ENCODE measurements at regions not wholly inside any gene's neighbourhood (a gene's known extent, or its start where the extent isn't known, plus 50 kb on each side); places are given as distances from the start of the nearest gene placed in this dataset.

DNA sequence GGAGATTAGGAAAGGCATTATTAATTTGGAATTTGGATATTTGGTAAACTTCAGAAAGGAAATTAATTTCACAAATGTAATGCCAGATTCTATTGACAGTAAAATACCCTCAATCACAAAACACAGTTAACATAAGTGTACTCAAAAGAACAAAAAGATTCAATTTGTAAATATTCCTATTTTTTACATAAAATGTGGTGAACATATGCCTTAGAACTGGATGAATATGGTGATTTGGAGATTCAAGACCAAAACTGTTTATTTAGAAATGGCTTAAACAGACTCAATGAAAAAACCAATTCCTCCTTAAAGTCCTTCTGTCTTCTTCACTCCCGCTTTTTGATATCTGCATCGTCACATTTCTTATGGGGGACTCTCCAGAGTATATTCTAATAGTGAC is 417.6 kb upstream of the TENM3 start:
- Histone ChIP-seq H3K27ac (ENCODE audit: low read depth, low read length) (no peak overlapping the region), H3K18ac (ENCODE audit: low read length) (no peak overlapping the region), H4K5ac (ENCODE audit: low read length) (no peak overlapping the region), H3K4me2 (ENCODE audit: low read length) (no peak overlapping the region), H2AK5ac (ENCODE audit: low read length) (no peak overlapping the region), H3K79me2 (ENCODE audit: control insufficient read depth, insufficient read depth, low read length) (no peaks in the 10 kb centered on the region), H3K27me3 (ENCODE audit: insufficient read depth, low read length, poor library complexity) (no peaks in the 10 kb centered on the region), H3K4me1 (ENCODE audit: control insufficient read depth, low read depth, low read length) (peaks cover 5% of the 10 kb centered on the region), H3K56ac (ENCODE audit: low read length) (no peak overlapping the region), H3K23ac (ENCODE audit: low read length) (no peak overlapping the region), H2BK120ac (ENCODE audit: low read depth, low read length) (no peak overlapping the region), H3K4ac (ENCODE audit: low read depth, low read length) (no peak overlapping the region), H3K4me3 (ENCODE audit: low read length) (no peak overlapping the region), H3K36me3 (ENCODE audit: control insufficient read depth, insufficient read depth, low read length) (no peaks in the 10 kb centered on the region), H3K79me1 (ENCODE audit: low read length) (no peaks in the 10 kb centered on the region), H2BK15ac (replicated peaks; ENCODE audit: low read depth) (no peak overlapping the region), H4K8ac (ENCODE audit: low read depth, low read length) (no peak overlapping the region), H2BK5ac (ENCODE audit: low read length) (no peak overlapping the region), H3K9ac (ENCODE audit: low read length) (no peak overlapping the region)
- WGBS (ENCODE audit: extremely low coverage, insufficient coverage, low lambda C conversion rate): no CpG with 5 or more reads among the region's 2 CpGs
- no peak for DNase-seq

DNA sequence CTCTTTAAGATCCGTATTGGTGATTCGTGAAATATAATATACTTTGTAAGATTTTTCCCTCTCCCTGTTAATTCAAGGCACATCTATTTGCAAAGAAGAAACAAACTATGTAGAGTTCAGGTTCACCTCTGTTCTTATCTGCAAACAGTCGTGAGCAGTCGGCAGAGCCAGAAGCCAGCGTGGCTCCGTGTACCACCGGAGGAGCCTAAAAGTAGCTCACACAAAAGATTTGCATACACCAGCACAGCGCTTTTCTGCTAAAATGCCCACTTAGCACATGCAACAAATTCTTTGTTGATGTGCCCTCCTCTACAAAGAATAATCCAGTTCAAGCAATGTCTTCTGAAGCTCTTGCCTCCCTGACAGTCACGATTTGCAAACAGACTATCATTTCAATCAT is 416.0 kb upstream of the TENM3 start:
- Histone ChIP-seq H2AK5ac (ENCODE audit: low read length) (no peak overlapping the region), H2BK15ac (replicated peaks; ENCODE audit: low read depth) (no peak overlapping the region), H3K23ac (ENCODE audit: low read length) (no peak overlapping the region)

GRCh38 chr4:181830404-181831035 is 412.7 kb upstream of the TENM3 start:
- H3K18ac ChIP-seq (ENCODE audit: low read length): no peak overlapping the region
- no peak overlapping the region for H3K4me2 ChIP-seq (ENCODE audit: low read length)
- H3K4ac ChIP-seq (ENCODE audit: low read depth, low read length): no peak overlapping the region
- no peak overlapping the region for H3K56ac ChIP-seq (ENCODE audit: low read length)
- H2AK5ac ChIP-seq (ENCODE audit: low read length): no peak overlapping the region
- H3K27me3 ChIP-seq (ENCODE audit: insufficient read depth, low read length, poor library complexity): no peaks in the 10 kb centered on the region
- H3K23ac ChIP-seq (ENCODE audit: low read length): no peak overlapping the region
- DNase-seq: no peak
- no peak overlapping the region for H3K9ac ChIP-seq (ENCODE audit: low read length)
- H2BK5ac ChIP-seq (ENCODE audit: low read length): no peak overlapping the region
- no peaks in the 10 kb centered on the region for H3K36me3 ChIP-seq (ENCODE audit: control insufficient read depth, insufficient read depth, low read length)
- WGBS (ENCODE audit: extremely low coverage, insufficient coverage, low lambda C conversion rate): 100% methylated on average over 1 of the region's 6 CpGs
- no peak overlapping the region for H3K4me3 ChIP-seq (ENCODE audit: low read length)
- no peak overlapping the region for H4K5ac ChIP-seq (ENCODE audit: low read length)
- no peak overlapping the region for H3K27ac ChIP-seq (ENCODE audit: low read depth, low read length)
- no peaks in the 10 kb centered on the region for H3K79me2 ChIP-seq (ENCODE audit: control insufficient read depth, insufficient read depth, low read length)
- no peak overlapping the region for H2BK15ac ChIP-seq (replicated peaks; ENCODE audit: low read depth)
- no peak overlapping the region for H4K8ac ChIP-seq (ENCODE audit: low read depth, low read length)
- H3K79me1 ChIP-seq (ENCODE audit: low read length): no peaks in the 10 kb centered on the region
- H2BK120ac ChIP-seq (ENCODE audit: low read depth, low read length): no peak overlapping the region
- peaks cover 4% of the 10 kb centered on the region for H3K4me1 ChIP-seq (ENCODE audit: control insufficient read depth, low read depth, low read length)

More for the DNA sequence above, 416.0 kb upstream of the TENM3 start:
- no CpG with 5 or more reads among the region's 9 CpGs for WGBS (ENCODE audit: extremely low coverage, insufficient coverage, low lambda C conversion rate)
- Histone ChIP-seq H3K27me3 (ENCODE audit: insufficient read depth, low read length, poor library complexity) (no peaks in the 10 kb centered on the region), H3K27ac (ENCODE audit: low read depth, low read length) (peak overlapping the region; percentile 1), H4K8ac (ENCODE audit: low read depth, low read length) (no peak overlapping the region), H3K79me1 (ENCODE audit: low read length) (no peaks in the 10 kb centered on the region), H3K79me2 (ENCODE audit: control insufficient read depth, insufficient read depth, low read length) (no peaks in the 10 kb centered on the region), H3K36me3 (ENCODE audit: control insufficient read depth, insufficient read depth, low read length) (no peaks in the 10 kb centered on the region), H4K5ac (ENCODE audit: low read length) (no peak overlapping the region), H3K4ac (ENCODE audit: low read depth, low read length) (no peak overlapping the region), H3K4me2 (ENCODE audit: low read length) (no peak overlapping the region), H3K4me1 (ENCODE audit: control insufficient read depth, low read depth, low read length) (peaks cover 4% of the 10 kb centered on the region), H2BK120ac (ENCODE audit: low read depth, low read length) (no peak overlapping the region), H2BK5ac (ENCODE audit: low read length) (peak overlapping the region; percentile 6), H3K18ac (ENCODE audit: low read length) (no peak overlapping the region), H3K4me3 (ENCODE audit: low read length) (no peak overlapping the region), H3K56ac (ENCODE audit: low read length) (peak overlapping the region; percentile 1), H3K9ac (ENCODE audit: low read length) (no peak overlapping the region)
- no peak for DNase-seq

DNA sequence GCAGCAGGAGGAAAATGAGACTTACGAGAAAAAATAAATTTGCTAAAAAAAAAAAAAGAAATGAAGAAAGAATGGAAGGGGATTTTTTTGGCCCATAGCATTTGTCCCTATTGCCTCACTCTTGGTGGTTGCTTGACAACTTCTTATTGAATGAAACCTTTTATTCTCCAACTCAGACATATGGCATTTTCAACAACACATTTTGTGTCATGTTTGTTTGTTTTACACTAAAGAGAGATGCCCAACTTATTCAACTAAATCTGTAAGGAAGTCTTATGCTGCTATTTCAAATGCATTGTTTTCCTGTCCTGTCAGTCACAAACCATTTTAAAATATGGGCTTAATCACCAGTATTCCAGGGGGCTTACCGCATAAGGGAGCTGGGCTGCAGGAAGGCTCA is 409.1 kb upstream of the TENM3 start:
- no peaks in the 10 kb centered on the region for H3K4me1 ChIP-seq (ENCODE audit: control insufficient read depth, low read depth, low read length)
- H3K4me3 ChIP-seq (ENCODE audit: low read length): no peak overlapping the region
- H3K4ac ChIP-seq (ENCODE audit: low read depth, low read length): no peak overlapping the region
- H4K8ac ChIP-seq (ENCODE audit: low read depth, low read length): no peak overlapping the region
- H3K36me3 ChIP-seq (ENCODE audit: control insufficient read depth, insufficient read depth, low read length): no peaks in the 10 kb centered on the region
- WGBS (ENCODE audit: extremely low coverage, insufficient coverage, low lambda C conversion rate): no CpG with 5 or more reads among the region's 2 CpGs
- H3K23ac ChIP-seq (ENCODE audit: low read length): no peak overlapping the region
- no peak overlapping the region for H2BK5ac ChIP-seq (ENCODE audit: low read length)
- no peak overlapping the region for H2BK15ac ChIP-seq (replicated peaks; ENCODE audit: low read depth)
- H3K27me3 ChIP-seq (ENCODE audit: insufficient read depth, low read length, poor library complexity): no peaks in the 10 kb centered on the region
- no peak for DNase-seq
- no peak overlapping the region for H2BK120ac ChIP-seq (ENCODE audit: low read depth, low read length)
- no peaks in the 10 kb centered on the region for H3K79me2 ChIP-seq (ENCODE audit: control insufficient read depth, insufficient read depth, low read length)
- no peaks in the 10 kb centered on the region for H3K79me1 ChIP-seq (ENCODE audit: low read length)
- H3K4me2 ChIP-seq (ENCODE audit: low read length): no peak overlapping the region
- no peak overlapping the region for H2AK5ac ChIP-seq (ENCODE audit: low read length)
- H3K27ac ChIP-seq (ENCODE audit: low read depth, low read length): no peak overlapping the region
- no peak overlapping the region for H3K9ac ChIP-seq (ENCODE audit: low read length)
- no peak overlapping the region for H3K56ac ChIP-seq (ENCODE audit: low read length)
- no peak overlapping the region for H3K18ac ChIP-seq (ENCODE audit: low read length)
- no peak overlapping the region for H4K5ac ChIP-seq (ENCODE audit: low read length)

DNA sequence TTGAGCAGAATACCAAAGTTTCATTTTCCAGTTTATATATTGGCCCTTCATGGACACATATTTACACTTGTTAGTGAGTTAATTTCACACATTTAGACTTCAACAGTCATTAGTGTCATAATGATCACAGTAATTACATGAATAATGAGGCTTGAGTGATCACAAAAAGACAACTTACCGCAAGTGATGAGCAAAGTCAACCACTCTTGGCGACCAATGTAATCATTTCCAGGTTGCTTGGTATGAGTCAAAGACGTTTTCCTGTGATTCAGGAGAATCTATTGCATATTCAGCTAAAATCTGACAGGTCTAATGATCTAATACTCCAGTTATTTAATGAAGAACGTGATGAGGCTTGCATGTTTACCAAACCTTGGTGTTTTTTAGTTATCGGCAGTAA is 407.9 kb upstream of the TENM3 start:
- H3K79me2 ChIP-seq (ENCODE audit: control insufficient read depth, insufficient read depth, low read length): no peaks in the 10 kb centered on the region
- H3K9ac ChIP-seq (ENCODE audit: low read length): no peak overlapping the region
- H3K36me3 ChIP-seq (ENCODE audit: control insufficient read depth, insufficient read depth, low read length): no peaks in the 10 kb centered on the region
- H3K4me1 ChIP-seq (ENCODE audit: control insufficient read depth, low read depth, low read length): no peaks in the 10 kb centered on the region
- no peak overlapping the region for H4K5ac ChIP-seq (ENCODE audit: low read length)
- H2BK120ac ChIP-seq (ENCODE audit: low read depth, low read length): no peak overlapping the region
- H3K4ac ChIP-seq (ENCODE audit: low read depth, low read length): no peak overlapping the region
- no peak overlapping the region for H3K4me3 ChIP-seq (ENCODE audit: low read length)
- no CpG with 5 or more reads among the region's 5 CpGs for WGBS (ENCODE audit: extremely low coverage, insufficient coverage, low lambda C conversion rate)
- no peak overlapping the region for H3K27ac ChIP-seq (ENCODE audit: low read depth, low read length)
- no peaks in the 10 kb centered on the region for H3K79me1 ChIP-seq (ENCODE audit: low read length)
- H2BK5ac ChIP-seq (ENCODE audit: low read length): no peak overlapping the region
- DNase-seq: no peak
- H3K23ac ChIP-seq (ENCODE audit: low read length): no peak overlapping the region
- H2BK15ac ChIP-seq (replicated peaks; ENCODE audit: low read depth): no peak overlapping the region
- no peak overlapping the region for H3K4me2 ChIP-seq (ENCODE audit: low read length)
- no peak overlapping the region for H3K56ac ChIP-seq (ENCODE audit: low read length)
- H4K8ac ChIP-seq (ENCODE audit: low read depth, low read length): no peak overlapping the region
- H2AK5ac ChIP-seq (ENCODE audit: low read length): no peak overlapping the region
- no peak overlapping the region for H3K18ac ChIP-seq (ENCODE audit: low read length)
- no peaks in the 10 kb centered on the region for H3K27me3 ChIP-seq (ENCODE audit: insufficient read depth, low read length, poor library complexity)

- no peak overlapping the region for H2BK15ac ChIP-seq (replicated peaks; ENCODE audit: low read depth)
- H3K27me3 ChIP-seq (ENCODE audit: insufficient read depth, low read length, poor library complexity): no peaks in the 10 kb centered on the region
- H2AK5ac ChIP-seq (ENCODE audit: low read length): no peak overlapping the region
- H3K79me1 ChIP-seq (ENCODE audit: low read length): no peaks in the 10 kb centered on the region
- H2BK5ac ChIP-seq (ENCODE audit: low read length): no peak overlapping the region
- H3K4ac ChIP-seq (ENCODE audit: low read depth, low read length): no peak overlapping the region
- no peak overlapping the region for H3K9ac ChIP-seq (ENCODE audit: low read length)
- H4K8ac ChIP-seq (ENCODE audit: low read depth, low read length): no peak overlapping the region
- H3K79me2 ChIP-seq (ENCODE audit: control insufficient read depth, insufficient read depth, low read length): no peaks in the 10 kb centered on the region
- no peak overlapping the region for H4K5ac ChIP-seq (ENCODE audit: low read length)
- H3K18ac ChIP-seq (ENCODE audit: low read length): no peak overlapping the region
- H3K36me3 ChIP-seq (ENCODE audit: control insufficient read depth, insufficient read depth, low read length): no peaks in the 10 kb centered on the region
- no peak overlapping the region for H2BK120ac ChIP-seq (ENCODE audit: low read depth, low read length)
- H3K4me3 ChIP-seq (ENCODE audit: low read length): no peak overlapping the region
- H3K4me1 ChIP-seq (ENCODE audit: control insufficient read depth, low read depth, low read length): no peaks in the 10 kb centered on the region
- no CpG with 5 or more reads among the region's 3 CpGs for WGBS (ENCODE audit: extremely low coverage, insufficient coverage, low lambda C conversion rate)
- no peak overlapping the region for H3K4me2 ChIP-seq (ENCODE audit: low read length)
- H3K27ac ChIP-seq (ENCODE audit: low read depth, low read length): no peak overlapping the region
- H3K23ac ChIP-seq (ENCODE audit: low read length): no peak overlapping the region
- DNase-seq: no peak
- no peak overlapping the region for H3K56ac ChIP-seq (ENCODE audit: low read length)
These were observed 404.9 kb upstream of the TENM3 start for GRCh38 chr4:181838253-181838652.

Data from mesendoderm (in vitro differentiated cells).